GM21381 (cell line): ENCODE measurements at regions not wholly inside any gene's neighbourhood (a gene's known extent, or its start where the extent isn't known, plus 50 kb on each side); places are given as distances from the start of the nearest gene placed in this dataset.

Source experiments
- ATAC-seq: cut with Tn5 transposase; IDR thresholded peaks from one replicate; pipeline ENCODE4 v1.9.1; 2021; ENCODE audit warnings: mild to moderate bottlenecking, moderate library complexity; ENCODE audit not compliant: unreplicated experiment

GRCh38 chr9:31067418-31067817 is 1317.0 kb upstream of the ACO1 start:
- ATAC-seq, result no peak

GRCh38 chr9:31071606-31072286 is 1312.7 kb upstream of the ACO1 start:
- ATAC-seq, result no peak

- no peak for ATAC-seq
Observed at GRCh38 chr9:31078175-31078574, 1306.3 kb upstream of the ACO1 start.

- ATAC-seq, result no peak
Observed at GRCh38 chr9:31084350-31084749, 1300.1 kb upstream of the ACO1 start.

- ATAC-seq, result no peak
Observed at GRCh38 chr9:31089549-31090221, 1294.8 kb upstream of the ACO1 start.

- ATAC-seq, result no peak
Observed at GRCh38 chr9:31100311-31100710, 1284.1 kb upstream of the ACO1 start.

GRCh38 chr9:31103836-31104235 is 1280.6 kb upstream of the ACO1 start:
- no peak for ATAC-seq

- no peak for ATAC-seq
Observed at GRCh38 chr9:31104249-31104648, 1280.2 kb upstream of the ACO1 start.

GRCh38 chr9:31112491-31112890 is 1272.0 kb upstream of the ACO1 start:
- ATAC-seq, result no peak

GRCh38 chr9:31114346-31114745 is 1270.1 kb upstream of the ACO1 start:
- no peak for ATAC-seq

GRCh38 chr9:31119890-31120454 is 1264.5 kb upstream of the ACO1 start:
- no peak for ATAC-seq

GRCh38 chr9:31124389-31124788 is 1260.1 kb upstream of the ACO1 start:
- no peak for ATAC-seq

GRCh38 chr9:31135567-31135966 is 1248.9 kb upstream of the ACO1 start:
- no peak for ATAC-seq

GRCh38 chr9:31136524-31136923 is 1247.9 kb upstream of the ACO1 start:
- no peak for ATAC-seq

GRCh38 chr9:31137176-31138160 is 1247.0 kb upstream of the ACO1 start:
- no peak for ATAC-seq

- ATAC-seq, result no peak
Observed at GRCh38 chr9:31140316-31140715, 1244.1 kb upstream of the ACO1 start.

- no peak for ATAC-seq
Observed at GRCh38 chr9:31142456-31142855, 1242.0 kb upstream of the ACO1 start.

- ATAC-seq, result no peak
Observed at GRCh38 chr9:31144614-31145013, 1239.8 kb upstream of the ACO1 start.

- ATAC-seq, result no peak
Observed at GRCh38 chr9:31146485-31147166, 1237.8 kb upstream of the ACO1 start.

GRCh38 chr9:31153250-31153840 is 1231.1 kb upstream of the ACO1 start:
- ATAC-seq, result no peak
